Pancreas (tissue), 10 donors: ENCODE measurements at regions not wholly inside any gene's neighbourhood (a gene's known extent, or its start where the extent isn't known, plus 50 kb on each side); places are given as distances from the start of the nearest gene placed in this dataset.

Source experiments
- ATAC-seq, 4 donors: fragments of 200-7000 bp; cut with Tn5 transposase; one replicate each; pipeline versions ENCODE4 v1.8.0 to v1.9.1; 2020; ENCODE audit warnings: mild to moderate bottlenecking in 4 of 4, moderate library complexity in 4 of 4
- DNase-seq, 6 donors: peaks; one replicate each; pipeline ENCODE4 v3.0.0-alpha.2; 2020
- FAIRE-seq: peaks from 2 replicates; lab custom pipeline; 2012; peaks lifted over from hg19 to GRCh38; lab: Jason Lieb, UNC
- H3K27ac ChIP-seq, 4 donors: fragments of 200-600 bp; sonication (generic); 1 replicate in 3 of 4; 2 replicates in 1 of 4; pipeline versions ENCODE4 v1.5.0 to v1.8.0; 2020
- H3K27me3 ChIP-seq, 4 donors: fragments of 200-600 bp; one replicate each; pipeline ENCODE4 v1.8.0; 2021
- H3K36me3 ChIP-seq, 3 donors: fragments of 200-600 bp; sonication (generic) in 1 of 3; one replicate each; pipeline versions ENCODE4 v1.5.0 to v1.8.0; 2020 to 2021
- H3K4me1 ChIP-seq, 3 donors: fragments of 200-600 bp; one replicate each; pipeline ENCODE4 v1.8.0; 2021
- H3K4me3 ChIP-seq, 4 donors: fragments of 200-600 bp; sonication (generic) in 2 of 4; one replicate each; pipeline versions ENCODE4 v1.5.0 to v1.8.0; 2020 to 2021
- H3K9me3 ChIP-seq, 4 donors: fragments of 200-600 bp; one replicate each; pipeline ENCODE4 v1.8.0; 2021
- WGBS, 2 donors: extraction: QIAGEN DNeasy Blood & Tissue Kit; methylation state at CpG; one replicate each; pipeline ENCODE4 v1.1.7; 2013; 5-methylcytosine and 5-hydroxymethylcytosine counted together
- intact Hi-C, 3 donors: fragments of 100-400 bp; cut with DNase I; formaldehyde crosslinking; loops; one replicate each; pipeline versions ENCODE4 v1.11.1 to v1.14.2; 2022
- TF ChIP-seq, protein P1 (sequence below), 4 donors: fragments of 200-600 bp; sonication (generic) in 3 of 4; IDR thresholded peaks; one replicate each; pipeline versions ENCODE4 v1.5.0 to v1.8.0; 2021; ENCODE audit warnings: antibody characterized with exemption in 4 of 4
- donor health status: healthy with polysubstance abuse.
- donor health status: DM: no; HTN: no; CAD: no; lungs with moderate emphysema.
- donor health status: DM: no; HTN: no; CAD: no.
- donor health status: control.
- donor health status: control.
- donor health status: Bipolar disorder and iron deficiency.
- donor health status: DM: yes; HTN: yes; CAD: no.
- donor health status: DM: no; HTN: no; CAD: no.
- donor health status: DM: no; HTN: no; CAD: no.
- donor health status: DM: yes; HTN: yes; CAD: no.

DNA sequence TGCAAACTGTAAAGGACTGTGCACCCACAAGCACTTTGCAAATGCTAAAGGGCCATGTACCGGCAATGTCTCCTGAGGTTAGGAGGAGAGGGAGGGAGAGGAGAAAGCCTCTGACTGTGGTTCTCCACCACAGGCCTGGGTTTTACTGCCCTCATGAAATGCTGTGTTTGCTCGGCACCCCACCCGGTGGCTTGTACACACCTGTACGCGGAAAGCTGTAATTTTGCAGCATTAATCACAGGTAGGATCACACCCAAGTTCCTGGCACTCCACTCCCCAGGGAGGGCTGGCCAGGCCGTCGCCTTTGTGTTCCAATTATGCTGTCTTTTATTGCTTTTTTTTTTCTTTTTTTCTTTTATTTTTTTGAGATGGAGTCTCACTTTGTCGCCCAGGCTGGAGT, 78.5 kb upstream of the MYL10 start:
- WGBS, 2 donors: 48 to 49% methylated on average over 8 of the region's 8 CpGs
- Histone ChIP-seq H3K27me3 (no peaks in the 10 kb centered on the region), H3K4me1 (no peaks in the 10 kb centered on the region), H3K9me3 (no peaks in the 10 kb centered on the region), H3K27ac (no peak overlapping the region), H3K4me3 (no peak overlapping the region), H3K36me3 (no peaks in the 10 kb centered on the region)
- TF ChIP-seq, protein P1, sequence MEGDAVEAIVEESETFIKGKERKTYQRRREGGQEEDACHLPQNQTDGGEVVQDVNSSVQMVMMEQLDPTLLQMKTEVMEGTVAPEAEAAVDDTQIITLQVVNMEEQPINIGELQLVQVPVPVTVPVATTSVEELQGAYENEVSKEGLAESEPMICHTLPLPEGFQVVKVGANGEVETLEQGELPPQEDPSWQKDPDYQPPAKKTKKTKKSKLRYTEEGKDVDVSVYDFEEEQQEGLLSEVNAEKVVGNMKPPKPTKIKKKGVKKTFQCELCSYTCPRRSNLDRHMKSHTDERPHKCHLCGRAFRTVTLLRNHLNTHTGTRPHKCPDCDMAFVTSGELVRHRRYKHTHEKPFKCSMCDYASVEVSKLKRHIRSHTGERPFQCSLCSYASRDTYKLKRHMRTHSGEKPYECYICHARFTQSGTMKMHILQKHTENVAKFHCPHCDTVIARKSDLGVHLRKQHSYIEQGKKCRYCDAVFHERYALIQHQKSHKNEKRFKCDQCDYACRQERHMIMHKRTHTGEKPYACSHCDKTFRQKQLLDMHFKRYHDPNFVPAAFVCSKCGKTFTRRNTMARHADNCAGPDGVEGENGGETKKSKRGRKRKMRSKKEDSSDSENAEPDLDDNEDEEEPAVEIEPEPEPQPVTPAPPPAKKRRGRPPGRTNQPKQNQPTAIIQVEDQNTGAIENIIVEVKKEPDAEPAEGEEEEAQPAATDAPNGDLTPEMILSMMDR (IDR thresholded peaks at IDR 0.05): no peak
- no peak for DNase-seq
- ATAC-seq: peak in 1 of 4 donors; percentile 43
- intact Hi-C loops: loop anchor here in 1 of 3 donors (10.0 kb wide), 1 partner anchor 97 kb away; no protein-coding TSS in a partner anchor
- FAIRE-seq: no peak

DNA sequence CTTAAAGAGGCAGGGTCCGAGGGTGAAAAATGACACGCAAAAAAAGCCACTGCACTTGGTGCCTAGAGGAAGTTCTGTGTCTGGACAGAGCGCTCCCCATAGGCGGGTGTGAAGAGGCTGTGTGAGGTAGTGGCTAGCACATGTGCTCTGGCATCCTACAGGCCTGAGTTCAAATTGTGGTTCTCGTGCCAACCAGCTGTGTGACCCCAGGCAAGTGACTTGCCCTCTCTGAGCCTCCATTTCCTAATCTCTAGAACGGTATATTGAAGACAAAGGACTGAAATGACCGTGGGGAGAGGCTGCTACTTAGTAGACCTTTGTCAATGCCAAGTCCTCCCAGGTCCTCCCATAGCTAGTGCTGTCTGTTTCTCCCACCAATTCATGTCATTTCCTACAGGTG, 79.1 kb upstream of the MYL10 start:
- no peaks in the 10 kb centered on the region for H3K27me3 ChIP-seq
- H3K4me1 ChIP-seq: no peaks in the 10 kb centered on the region
- WGBS, 2 donors: 65% methylated on average over 7 of the region's 7 CpGs
- intact Hi-C loops: loop anchor here in 1 of 3 donors (10.0 kb wide), 1 partner anchor 97 kb away; no protein-coding TSS in a partner anchor
- no peak overlapping the region for H3K27ac ChIP-seq
- TF ChIP-seq, protein P1 (IDR thresholded peaks at IDR 0.05): no peak
- H3K4me3 ChIP-seq: no peak overlapping the region
- H3K36me3 ChIP-seq: no peaks in the 10 kb centered on the region
- H3K9me3 ChIP-seq: no peaks in the 10 kb centered on the region
- FAIRE-seq: no peak
- ATAC-seq: no peak
- no peak for DNase-seq

DNA sequence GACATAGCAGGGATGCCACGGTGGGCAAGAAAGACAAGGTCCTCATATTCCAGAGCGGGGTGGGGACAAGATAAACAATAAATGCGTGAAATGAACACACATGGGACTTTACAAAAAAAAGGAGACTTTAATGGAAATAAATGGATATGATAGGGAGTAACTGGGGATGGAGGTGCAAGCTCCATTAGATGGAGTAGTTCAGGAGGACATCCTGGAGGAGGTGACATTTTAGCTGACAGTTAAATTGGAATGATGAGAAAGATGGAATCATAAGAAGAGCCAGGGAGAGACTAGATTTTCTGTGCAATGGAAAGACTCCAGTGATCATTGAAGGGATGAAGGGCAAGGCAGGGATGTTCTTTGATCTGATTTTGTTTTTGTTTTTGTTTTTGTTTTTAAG, 83.6 kb upstream of the MYL10 start:
- WGBS, 2 donors: 77 to 79% methylated on average over 3 of the region's 3 CpGs
- H3K36me3 ChIP-seq: no peaks in the 10 kb centered on the region
- FAIRE-seq: no peak
- no peaks in the 10 kb centered on the region for H3K27me3 ChIP-seq
- no peaks in the 10 kb centered on the region for H3K9me3 ChIP-seq
- DNase-seq: no peak
- no peak overlapping the region for H3K4me3 ChIP-seq
- no peak for ATAC-seq
- no peaks in the 10 kb centered on the region for H3K4me1 ChIP-seq
- TF ChIP-seq, protein P1 (IDR thresholded peaks at IDR 0.05): no peak
- intact Hi-C loops: no loop called here
- H3K27ac ChIP-seq: no peak overlapping the region

DNA sequence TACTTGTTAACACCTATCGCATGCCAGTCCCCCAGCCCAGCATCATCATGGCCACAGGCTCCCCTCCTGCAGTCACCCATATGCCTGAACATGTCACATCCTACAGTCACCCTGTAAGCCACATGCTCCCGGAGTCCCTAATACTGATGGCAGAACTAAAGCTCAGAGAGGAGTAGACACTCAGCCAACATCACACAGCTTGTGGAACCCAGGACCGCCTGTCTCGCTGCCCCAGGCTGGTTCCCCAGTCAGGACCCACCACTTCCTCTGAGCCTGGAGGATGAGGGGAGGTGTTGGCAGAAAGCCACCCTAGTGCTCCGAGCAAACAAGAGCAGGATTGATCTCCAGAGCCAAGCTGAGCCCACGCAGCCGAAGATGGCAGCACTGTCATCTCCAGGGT, 85.0 kb upstream of the MYL10 start:
- Histone ChIP-seq H3K4me3 (no peak overlapping the region), H3K27ac (no peak overlapping the region), H3K36me3 (no peaks in the 10 kb centered on the region), H3K27me3 (no peaks in the 10 kb centered on the region), H3K9me3 (no peaks in the 10 kb centered on the region), H3K4me1 (no peaks in the 10 kb centered on the region)
- no peak for FAIRE-seq
- DNase-seq: no peak
- intact Hi-C loops: no loop called here
- 81 to 84% methylated on average over 7 of the region's 7 CpGs for whole genome bisulfite sequencing, 2 donors
- TF ChIP-seq, protein P1 (IDR thresholded peaks at IDR 0.05): no peak
- ATAC-seq: no peak

DNA sequence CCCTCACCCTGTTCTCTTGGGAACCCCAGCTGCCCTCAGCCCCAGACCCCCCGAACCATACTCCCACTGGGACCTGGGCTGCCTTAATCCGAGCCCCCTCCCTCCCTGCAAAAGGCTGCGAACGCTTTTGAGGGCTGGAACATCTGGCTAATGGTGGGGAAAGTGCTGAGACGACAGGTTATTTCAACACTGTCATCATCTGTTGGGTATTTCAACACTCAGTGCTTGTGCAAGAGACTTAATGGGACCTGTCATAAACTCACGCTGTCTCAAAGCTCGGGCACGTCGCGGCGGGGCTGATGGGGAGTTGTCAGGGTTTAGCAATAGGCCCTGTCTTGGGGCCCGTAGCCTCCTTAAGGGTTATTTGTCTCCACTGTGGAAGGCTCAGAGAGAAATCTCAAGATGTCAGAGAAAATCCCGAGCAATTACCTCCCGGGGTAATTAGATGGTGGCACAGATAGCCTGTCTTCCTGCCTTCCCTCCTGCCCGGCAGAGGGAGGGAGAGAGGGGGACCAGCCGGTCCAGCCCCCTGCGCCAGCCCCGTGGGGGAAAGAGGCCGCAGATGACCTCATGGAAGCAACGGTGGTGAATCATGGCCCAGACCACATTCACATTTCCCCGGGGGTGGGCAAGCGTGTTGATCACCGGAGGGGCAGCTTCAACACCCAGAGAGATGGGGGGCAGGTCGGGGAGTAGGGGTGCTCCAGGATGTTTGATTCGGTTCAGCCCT, 88.7 kb upstream of the MYL10 start:
- WGBS, 2 donors: 46 to 50% methylated on average over 25 of the region's 25 CpGs
- ATAC-seq (peak in 3 of 4 donors; percentile 76 to 85 (median 80)), FAIRE-seq (no peak), DNase-seq (peak in 1 of 6 donors; percentile 33)
- TF ChIP-seq, protein P1 (IDR thresholded peaks at IDR 0.05): no peak
- intact Hi-C loops: no loop called here
- no peaks in the 10 kb centered on the region for H3K27me3 ChIP-seq
- no peaks in the 10 kb centered on the region for H3K4me1 ChIP-seq
- H3K4me3 ChIP-seq: no peak overlapping the region
- no peaks in the 10 kb centered on the region for H3K36me3 ChIP-seq
- H3K27ac ChIP-seq: peak overlapping the region in 1 of 4 donors; percentile 28
- H3K9me3 ChIP-seq: no peaks in the 10 kb centered on the region
